KMS-11 (cell line): ENCODE measurements at regions not wholly inside any gene's neighbourhood (a gene's known extent, or its start where the extent isn't known, plus 50 kb on each side); places are given as distances from the start of the nearest gene placed in this dataset.

Experiments used
- H2AFZ ChIP-seq: fragments of 200-600 bp; sonication (generic); 2 replicates; pipeline ENCODE4 v1.6.1; 2016; ENCODE audit warnings: antibody characterized with exemption, mixed run types, low read depth
- H3K27ac ChIP-seq: fragments of 200-600 bp; sonication (generic); 2 replicates; pipeline ENCODE4 v1.6.1; 2016; ENCODE audit warnings: mild to moderate bottlenecking, mixed run types
- H3K27me3 ChIP-seq: fragments of 200-600 bp; sonication (generic); 2 replicates; pipeline ENCODE4 v1.6.1; 2017; ENCODE audit warnings: mild to moderate bottlenecking, low read depth, mixed run types, moderate library complexity; ENCODE audit not compliant: insufficient read depth
- H3K36me3 ChIP-seq: fragments of 200-600 bp; sonication (generic); 2 replicates; pipeline ENCODE4 v1.6.1; 2017; ENCODE audit warnings: mild to moderate bottlenecking, mixed run types; ENCODE audit not compliant: insufficient read depth
- H3K4me1 ChIP-seq: fragments of 200-600 bp; sonication (generic); 2 replicates; pipeline ENCODE4 v1.6.1; 2016; ENCODE audit warnings: mild to moderate bottlenecking, low read depth, mixed run types; ENCODE audit not compliant: poor library complexity, severe bottlenecking
- H3K4me2 ChIP-seq: fragments of 200-600 bp; sonication (generic); 2 replicates; pipeline ENCODE4 v1.7.0; 2016; ENCODE audit warnings: mild to moderate bottlenecking, mixed run types
- H3K4me3 ChIP-seq: fragments of 200-600 bp; sonication (generic); IDR thresholded peaks from 2 replicates; pipeline ENCODE4 v1.6.1; 2017; ENCODE audit warnings: low read depth, low read length, mixed read lengths; ENCODE audit not compliant: insufficient read depth
- H3K79me2 ChIP-seq: fragments of 200-600 bp; sonication (generic); 2 replicates; pipeline ENCODE4 v1.6.1; 2016; ENCODE audit warnings: low read depth, mixed run types; ENCODE audit not compliant: insufficient read depth
- H3K9ac ChIP-seq: fragments of 200-600 bp; sonication (generic); 2 replicates; pipeline ENCODE4 v1.6.1; 2016; ENCODE audit warnings: mild to moderate bottlenecking, mixed run types
- H4K20me1 ChIP-seq: fragments of 200-600 bp; sonication (generic); 2 replicates; pipeline ENCODE4 v1.6.1; 2016; ENCODE audit warnings: mild to moderate bottlenecking, mixed run types; ENCODE audit not compliant: insufficient read depth
- TF ChIP-seq, protein P1 (sequence below): fragments of 200-600 bp; sonication (generic); conservative IDR thresholded peaks from 2 replicates; pipeline ENCODE4 v1.6.1; 2017; ENCODE audit warnings: low read depth, mild to moderate bottlenecking, antibody characterized with exemption, low read length, moderate library complexity, mixed read lengths

DNA sequence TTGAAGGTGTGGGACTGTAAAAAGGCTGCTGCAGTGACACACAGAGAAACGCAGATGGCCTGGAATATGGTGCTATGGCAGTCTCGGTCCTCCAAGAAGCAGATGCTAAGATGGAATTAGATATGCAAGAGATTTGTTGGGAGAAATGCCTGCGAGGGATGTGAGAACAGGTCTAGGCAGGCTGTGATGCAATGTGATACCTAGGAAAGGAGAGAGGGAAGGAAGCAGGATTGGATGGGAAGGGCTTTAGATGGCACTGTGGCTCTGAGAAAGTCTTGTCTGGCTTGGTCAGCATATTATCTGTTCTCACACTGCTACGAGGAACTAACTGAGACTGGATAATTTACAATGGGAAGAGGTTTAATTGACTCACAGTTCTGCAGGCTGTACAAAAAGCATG lies 374.4 kb downstream of the BCAT1 start:
- no peaks in the 10 kb centered on the region for H3K4me1 ChIP-seq
- H2AFZ ChIP-seq = no peak overlapping the region
- H3K4me2 ChIP-seq = no peak overlapping the region
- no peaks in the 10 kb centered on the region for H4K20me1 ChIP-seq
- H3K27ac ChIP-seq = no peak overlapping the region
- H3K79me2 ChIP-seq = no peaks in the 10 kb centered on the region
- no peak overlapping the region for H3K4me3 ChIP-seq
- TF ChIP-seq, protein P1, sequence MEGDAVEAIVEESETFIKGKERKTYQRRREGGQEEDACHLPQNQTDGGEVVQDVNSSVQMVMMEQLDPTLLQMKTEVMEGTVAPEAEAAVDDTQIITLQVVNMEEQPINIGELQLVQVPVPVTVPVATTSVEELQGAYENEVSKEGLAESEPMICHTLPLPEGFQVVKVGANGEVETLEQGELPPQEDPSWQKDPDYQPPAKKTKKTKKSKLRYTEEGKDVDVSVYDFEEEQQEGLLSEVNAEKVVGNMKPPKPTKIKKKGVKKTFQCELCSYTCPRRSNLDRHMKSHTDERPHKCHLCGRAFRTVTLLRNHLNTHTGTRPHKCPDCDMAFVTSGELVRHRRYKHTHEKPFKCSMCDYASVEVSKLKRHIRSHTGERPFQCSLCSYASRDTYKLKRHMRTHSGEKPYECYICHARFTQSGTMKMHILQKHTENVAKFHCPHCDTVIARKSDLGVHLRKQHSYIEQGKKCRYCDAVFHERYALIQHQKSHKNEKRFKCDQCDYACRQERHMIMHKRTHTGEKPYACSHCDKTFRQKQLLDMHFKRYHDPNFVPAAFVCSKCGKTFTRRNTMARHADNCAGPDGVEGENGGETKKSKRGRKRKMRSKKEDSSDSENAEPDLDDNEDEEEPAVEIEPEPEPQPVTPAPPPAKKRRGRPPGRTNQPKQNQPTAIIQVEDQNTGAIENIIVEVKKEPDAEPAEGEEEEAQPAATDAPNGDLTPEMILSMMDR = no peak
- no peaks in the 10 kb centered on the region for H3K36me3 ChIP-seq
- no peak overlapping the region for H3K9ac ChIP-seq
- no peaks in the 10 kb centered on the region for H3K27me3 ChIP-seq

DNA sequence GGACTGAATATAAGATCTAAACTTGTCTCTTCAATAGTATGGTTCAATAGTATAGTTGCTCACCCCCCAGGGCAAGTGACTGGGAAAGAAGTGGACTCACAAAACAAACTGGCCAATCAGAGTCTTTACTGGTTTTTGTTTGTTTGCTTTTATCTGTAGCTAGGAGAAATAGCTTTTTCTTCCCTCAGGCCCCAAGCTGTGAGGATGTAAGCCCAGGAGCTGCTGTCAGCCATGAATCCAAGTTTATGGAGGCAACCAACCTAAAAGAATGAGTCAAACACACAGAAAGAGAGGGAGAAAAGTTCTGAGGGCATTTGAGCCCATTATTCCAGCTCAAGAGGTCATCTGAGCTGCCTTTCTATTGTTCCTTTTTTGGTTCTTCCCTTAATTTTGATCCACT lies 375.3 kb downstream of the BCAT1 start:
- H2AFZ ChIP-seq = no peak overlapping the region

DNA sequence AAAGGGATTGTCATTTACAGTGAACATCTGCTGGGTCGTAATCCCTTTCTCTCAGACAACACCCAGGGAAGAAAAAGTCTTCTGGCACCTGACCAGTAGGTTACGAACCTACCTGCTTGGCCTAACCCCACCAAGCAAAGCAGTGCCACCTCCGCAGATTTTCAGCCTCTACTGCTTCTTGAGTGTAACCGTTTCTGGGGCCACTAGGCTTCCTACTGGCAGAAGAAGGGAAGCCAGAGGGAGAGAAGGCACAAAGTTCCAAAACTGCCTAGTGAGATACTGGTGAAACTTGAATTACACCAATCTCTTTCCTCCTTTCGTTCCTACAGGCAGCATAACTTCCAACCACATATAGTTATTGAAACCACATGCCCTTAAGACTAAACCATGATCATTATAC lies 383.6 kb downstream of the BCAT1 start:
- H3K4me3 ChIP-seq = no peak overlapping the region
- no peak overlapping the region for H3K27ac ChIP-seq
- no peaks in the 10 kb centered on the region for H4K20me1 ChIP-seq
- no peak overlapping the region for H3K4me2 ChIP-seq
- no peak overlapping the region for H3K9ac ChIP-seq
- no peaks in the 10 kb centered on the region for H3K4me1 ChIP-seq
- H3K79me2 ChIP-seq = no peaks in the 10 kb centered on the region
- no peaks in the 10 kb centered on the region for H3K36me3 ChIP-seq
- H3K27me3 ChIP-seq = no peaks in the 10 kb centered on the region
- TF ChIP-seq, protein P1 = no peak
- H2AFZ ChIP-seq = no peak overlapping the region

More for the DNA sequence above, 375.3 kb downstream of the BCAT1 start:
- H3K27me3 ChIP-seq = no peaks in the 10 kb centered on the region
- no peak overlapping the region for H3K9ac ChIP-seq
- H3K27ac ChIP-seq = no peak overlapping the region
- no peak overlapping the region for H3K4me3 ChIP-seq
- H3K4me2 ChIP-seq = no peak overlapping the region
- no peaks in the 10 kb centered on the region for H3K79me2 ChIP-seq
- TF ChIP-seq, protein P1 = no peak
- H3K4me1 ChIP-seq = no peaks in the 10 kb centered on the region
- no peaks in the 10 kb centered on the region for H4K20me1 ChIP-seq
- no peaks in the 10 kb centered on the region for H3K36me3 ChIP-seq

DNA sequence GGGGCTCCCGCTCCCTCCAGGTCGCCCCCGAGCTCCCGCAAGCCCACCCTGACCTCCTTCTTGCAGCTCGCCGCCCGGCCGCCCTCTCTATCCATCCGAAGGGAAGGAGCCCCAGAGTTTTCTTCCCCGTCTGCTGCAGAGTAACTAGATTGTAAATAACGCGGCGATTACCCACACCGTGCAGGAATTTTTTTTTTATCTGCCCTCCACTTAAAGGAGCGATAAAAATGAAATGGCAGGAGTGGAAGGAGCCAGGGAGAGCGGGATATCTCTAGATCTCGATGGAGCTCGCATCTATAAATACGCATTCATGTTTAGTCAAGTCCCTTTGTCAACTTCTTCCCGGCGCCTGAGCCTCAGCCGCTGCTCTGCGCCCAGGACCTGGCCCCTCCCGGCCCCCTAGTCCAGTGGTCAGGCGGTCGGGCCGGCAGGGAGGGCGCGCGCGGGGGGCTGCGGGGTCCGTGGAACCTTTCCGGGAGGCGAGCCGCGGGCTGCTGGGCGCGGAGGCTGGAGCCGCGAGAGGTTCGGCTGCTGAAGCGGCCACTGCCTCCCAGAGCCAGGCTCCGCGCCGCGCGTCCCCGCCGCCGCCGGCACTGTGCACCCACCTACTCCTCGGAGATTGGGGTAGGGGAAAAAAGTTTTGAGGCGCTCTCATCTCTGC lies 386.0 kb downstream of the BCAT1 start:
- no peak overlapping the region for H3K9ac ChIP-seq
- H3K4me1 ChIP-seq = no peaks in the 10 kb centered on the region
- peak overlapping the region; percentile 56 for H3K4me2 ChIP-seq
- no peak overlapping the region for H3K27ac ChIP-seq
- no peaks in the 10 kb centered on the region for H4K20me1 ChIP-seq
- no peaks in the 10 kb centered on the region for H3K79me2 ChIP-seq
- peak overlapping the region; percentile 71 for H2AFZ ChIP-seq
- TF ChIP-seq, protein P1 = no peak
- H3K4me3 ChIP-seq = no peak overlapping the region
- no peaks in the 10 kb centered on the region for H3K36me3 ChIP-seq
- H3K27me3 ChIP-seq = no peaks in the 10 kb centered on the region
